Lung (tissue), 12 donors: ENCODE measurements at regions not wholly inside any gene's neighbourhood (a gene's known extent, or its start where the extent isn't known, plus 50 kb on each side); places are given as distances from the start of the nearest gene placed in this dataset. TPM values are rescaled to one million over a fixed set of nuclear protein-coding genes. Genes with fewer than 3 reads are reported as not detected.

Experiments
- ATAC-seq: fragments of 200-7000 bp; cut with Tn5 transposase; one replicate; pipeline ENCODE4 v1.9.1; 2020; ENCODE audit warnings: moderate number of reproducible peaks; ENCODE audit not compliant: insufficient read depth, low FRiP score
- DNase-seq, 3 donors: peaks; one replicate each; pipeline ENCODE4 v3.0.0-alpha.2; 2013 to 2017
- H3K27ac ChIP-seq, 2 donors: one replicate each; pipeline ENCODE4 v1.5.1; 2013; ENCODE audit warnings: mild to moderate bottlenecking in 2 of 2, moderate library complexity in 2 of 2, control low read depth in 1 of 2, inconsistent platforms in 1 of 2, low read depth in 1 of 2, low read length in 1 of 2
- H3K27me3 ChIP-seq, 3 donors: one replicate each; pipeline ENCODE4 v1.5.1; 2013; ENCODE audit warnings: low read length in 2 of 3; ENCODE audit not compliant: control insufficient read depth in 3 of 3, insufficient read depth in 3 of 3
- H3K36me3 ChIP-seq, 4 donors: one replicate each; pipeline ENCODE4 v1.5.1; 2013; ENCODE audit warnings: low read length in 4 of 4, mild to moderate bottlenecking in 1 of 4, moderate library complexity in 1 of 4; ENCODE audit not compliant: control insufficient read depth in 4 of 4, insufficient read depth in 4 of 4
- H3K4me1 ChIP-seq, 5 donors: one replicate each; pipeline ENCODE4 v1.5.1; 2013; ENCODE audit warnings: low read length in 5 of 5, mild to moderate bottlenecking in 2 of 5, moderate library complexity in 1 of 5; ENCODE audit not compliant: control insufficient read depth in 5 of 5, insufficient read depth in 5 of 5
- H3K4me3 ChIP-seq: one replicate; pipeline ENCODE4 v1.5.1; 2013; ENCODE audit warnings: mild to moderate bottlenecking, control low read depth, moderate library complexity
- H3K9ac ChIP-seq, 2 donors: one replicate each; pipeline ENCODE4 v1.5.1; 2013; ENCODE audit warnings: low read length in 2 of 2, control low read depth in 1 of 2; ENCODE audit not compliant: insufficient read depth in 1 of 2
- H3K9me3 ChIP-seq, 4 donors: one replicate each; pipeline ENCODE4 v1.5.1; 2013; ENCODE audit warnings: low read length in 3 of 4, mild to moderate bottlenecking in 1 of 4, moderate library complexity in 1 of 4; ENCODE audit not compliant: control insufficient read depth in 4 of 4, insufficient read depth in 3 of 4
- WGBS, 2 donors: extraction: QIAGEN DNeasy Blood & Tissue Kit; methylation state at CpG; one replicate each; pipeline ENCODE4 v1.1.7; 2013; 5-methylcytosine and 5-hydroxymethylcytosine counted together
- small RNA-seq: library from RNA; depleted of rRNA; stranded (forward); fragments of <200 nt; gene quantifications from one replicate; pipeline ENCODE3, GENCODE V24; 2014; ENCODE audit warnings: low replicate concordance
- TF ChIP-seq, protein P1 (sequence below): IDR thresholded peaks from 2 replicates; pipeline ENCODE4 v1.5.1; 2012; ENCODE audit warnings: mild to moderate bottlenecking; ENCODE audit errors: control extremely low read depth, extremely low read depth
- donor health status: control.
- donor health status: control.
- donor health status: Bipolar disorder and iron deficiency.
- donor health status: healthy.
- donor health status: DM: yes; HTN: yes; CAD: no.

DNA sequence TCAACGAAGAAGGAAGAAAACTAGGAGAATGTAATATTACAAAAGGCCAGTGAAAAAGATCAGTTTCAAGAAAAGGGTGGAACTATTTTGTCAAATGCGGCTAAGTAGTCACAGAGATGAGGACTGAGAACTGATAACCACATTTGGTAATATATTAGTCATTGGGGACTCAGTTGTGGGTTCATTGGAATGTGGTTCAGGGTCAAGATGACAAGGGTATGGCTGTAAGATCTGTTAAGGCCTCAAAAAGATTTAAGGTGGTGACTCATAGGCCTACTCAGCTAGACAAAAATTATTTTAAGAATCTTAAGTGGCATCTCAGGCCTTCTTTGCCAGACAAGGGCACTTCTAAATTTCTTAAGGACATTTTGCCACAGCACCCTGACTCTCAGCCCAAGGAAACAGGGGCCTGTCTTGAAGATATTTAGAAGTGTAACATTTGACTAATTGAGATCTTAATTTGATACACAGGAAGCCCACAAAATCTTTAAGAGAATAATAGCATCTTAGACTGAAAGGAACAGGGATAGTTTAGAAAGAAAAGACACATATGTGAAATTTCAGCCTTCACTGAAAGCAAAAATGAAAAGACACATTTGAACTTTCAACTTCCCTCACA, 81.3 kb downstream of the STRADB start:
- H3K27me3 ChIP-seq = no peaks in the 10 kb centered on the region
- H3K9ac ChIP-seq = no peak overlapping the region
- H3K4me1 ChIP-seq = peaks cover 0 to 2% (median 0%) of the 10 kb centered on the region in 5 donors
- H3K36me3 ChIP-seq = no peaks in the 10 kb centered on the region
- H3K9me3 ChIP-seq = peaks cover 0 to 9% (median 3%) of the 10 kb centered on the region in 4 donors
- TF ChIP-seq, protein P1, sequence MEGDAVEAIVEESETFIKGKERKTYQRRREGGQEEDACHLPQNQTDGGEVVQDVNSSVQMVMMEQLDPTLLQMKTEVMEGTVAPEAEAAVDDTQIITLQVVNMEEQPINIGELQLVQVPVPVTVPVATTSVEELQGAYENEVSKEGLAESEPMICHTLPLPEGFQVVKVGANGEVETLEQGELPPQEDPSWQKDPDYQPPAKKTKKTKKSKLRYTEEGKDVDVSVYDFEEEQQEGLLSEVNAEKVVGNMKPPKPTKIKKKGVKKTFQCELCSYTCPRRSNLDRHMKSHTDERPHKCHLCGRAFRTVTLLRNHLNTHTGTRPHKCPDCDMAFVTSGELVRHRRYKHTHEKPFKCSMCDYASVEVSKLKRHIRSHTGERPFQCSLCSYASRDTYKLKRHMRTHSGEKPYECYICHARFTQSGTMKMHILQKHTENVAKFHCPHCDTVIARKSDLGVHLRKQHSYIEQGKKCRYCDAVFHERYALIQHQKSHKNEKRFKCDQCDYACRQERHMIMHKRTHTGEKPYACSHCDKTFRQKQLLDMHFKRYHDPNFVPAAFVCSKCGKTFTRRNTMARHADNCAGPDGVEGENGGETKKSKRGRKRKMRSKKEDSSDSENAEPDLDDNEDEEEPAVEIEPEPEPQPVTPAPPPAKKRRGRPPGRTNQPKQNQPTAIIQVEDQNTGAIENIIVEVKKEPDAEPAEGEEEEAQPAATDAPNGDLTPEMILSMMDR = no peak
- WGBS, 2 donors = 60 to 81% methylated on average over 2 of the region's 2 CpGs
- no peak overlapping the region for H3K27ac ChIP-seq
- DNase-seq (no peak), ATAC-seq (no peak)
- no peak overlapping the region for H3K4me3 ChIP-seq

Small RNA genes in the stretch of these regions (small RNA-seq; reads per million reads assigned to genes)
- not detected for gene MTND4LP16
